NCI-H2227 treated with DMSO at 0.1 percent for 48 hours (cell line): ENCODE measurements at regions not wholly inside any gene's neighbourhood (a gene's known extent, or its start where the extent isn't known, plus 50 kb on each side); places are given as distances from the start of the nearest gene placed in this dataset.

Source experiments
- DNase-seq: peaks from one replicate; lab custom pipeline; 2025; lab: John Stamatoyannopoulos, UW

GRCh38 chr3:96712792-96713191 lies 101.6 kb upstream of the EPHA6 start:
- DNase-seq = no peak

- no peak for DNase-seq
These were observed 94.5 kb upstream of the EPHA6 start for GRCh38 chr3:96719921-96720320.

DNA sequence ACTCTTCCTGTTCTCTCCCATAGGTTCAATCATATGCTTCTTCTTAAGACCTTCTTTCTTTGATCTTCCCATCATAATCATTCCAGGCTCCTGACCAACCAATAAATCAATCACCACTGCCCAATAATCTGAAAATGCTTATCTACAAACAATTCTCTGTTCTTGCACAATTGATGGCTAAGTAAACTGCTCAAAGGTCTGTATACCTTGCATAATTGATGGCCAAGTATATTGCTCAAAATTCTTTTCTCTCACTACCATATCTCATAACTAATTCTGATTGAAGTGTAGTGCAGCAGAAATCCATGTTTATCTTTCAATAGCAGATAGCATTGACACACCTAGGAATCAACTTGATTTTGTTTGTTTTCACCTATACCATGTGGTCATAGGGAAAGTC lies 83.4 kb upstream of the EPHA6 start:
- DNase-seq = no peak

- no peak for DNase-seq
These were observed 80.0 kb upstream of the EPHA6 start for GRCh38 chr3:96734273-96735009.

DNA sequence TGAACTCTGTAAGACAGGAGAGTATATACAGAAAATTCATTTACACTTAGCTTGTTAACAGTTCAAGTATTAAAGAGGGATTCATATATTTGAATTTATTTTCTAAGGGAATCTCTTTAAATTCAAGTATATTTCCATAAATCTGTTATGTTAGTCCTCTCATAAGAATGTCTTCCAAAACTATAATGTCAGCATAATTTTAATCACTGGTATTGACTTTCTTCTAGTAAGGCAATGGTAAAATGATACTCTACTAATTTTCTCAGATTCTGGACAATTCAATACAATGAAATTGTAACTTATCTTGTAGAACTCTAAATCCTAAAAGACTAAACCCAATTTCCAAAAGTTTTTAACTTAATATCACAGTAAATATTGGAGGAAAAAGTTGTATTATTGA lies 66.3 kb upstream of the EPHA6 start:
- DNase-seq = no peak

- DNase-seq = no peak
These were observed 64.2 kb upstream of the EPHA6 start for GRCh38 chr3:96750094-96750767.

- DNase-seq = no peak
These were observed 61.3 kb upstream of the EPHA6 start for GRCh38 chr3:96753124-96753523.

DNA sequence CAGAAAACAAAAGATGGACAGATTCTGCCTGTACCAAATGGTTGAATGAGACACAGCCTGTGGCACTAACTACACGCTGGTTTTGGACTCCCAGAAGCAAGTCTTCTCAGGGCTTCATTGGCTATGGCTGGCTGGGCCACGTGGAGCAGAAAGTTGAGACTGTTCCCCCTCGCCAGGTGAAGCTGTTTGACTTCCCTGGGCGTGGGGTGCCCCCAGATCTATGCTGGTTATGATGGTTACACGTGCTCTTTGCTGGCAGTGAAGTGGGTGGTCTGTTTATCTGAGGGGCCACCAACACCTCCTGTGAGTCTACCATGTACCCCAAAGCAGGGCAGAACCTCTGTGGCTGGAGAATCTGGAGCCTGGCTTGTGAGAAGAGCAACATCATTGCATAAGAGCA lies 60.3 kb upstream of the EPHA6 start:
- DNase-seq = no peak

DNA sequence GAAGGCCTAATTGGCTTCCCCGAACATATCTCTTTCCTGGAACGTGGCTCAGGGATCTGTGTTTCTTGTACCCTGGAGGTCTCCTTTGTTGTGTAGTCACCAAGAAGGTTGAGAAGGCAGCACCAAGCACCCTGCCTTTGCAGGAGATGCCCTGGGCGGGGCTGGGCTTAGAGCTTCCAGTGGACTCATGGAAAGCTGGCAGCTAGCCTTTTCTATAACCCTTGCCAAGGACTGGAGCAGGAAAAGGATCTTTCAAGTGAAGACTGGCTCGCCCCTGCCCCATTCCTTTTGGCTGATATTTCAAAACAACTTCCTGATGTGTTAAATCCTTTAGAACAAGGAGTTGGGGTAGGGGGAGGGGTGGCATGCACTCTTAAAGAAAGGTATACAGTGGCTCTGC lies 58.9 kb upstream of the EPHA6 start:
- no peak for DNase-seq

GRCh38 chr3:96756516-96756915 lies 57.9 kb upstream of the EPHA6 start:
- DNase-seq = no peak

DNA sequence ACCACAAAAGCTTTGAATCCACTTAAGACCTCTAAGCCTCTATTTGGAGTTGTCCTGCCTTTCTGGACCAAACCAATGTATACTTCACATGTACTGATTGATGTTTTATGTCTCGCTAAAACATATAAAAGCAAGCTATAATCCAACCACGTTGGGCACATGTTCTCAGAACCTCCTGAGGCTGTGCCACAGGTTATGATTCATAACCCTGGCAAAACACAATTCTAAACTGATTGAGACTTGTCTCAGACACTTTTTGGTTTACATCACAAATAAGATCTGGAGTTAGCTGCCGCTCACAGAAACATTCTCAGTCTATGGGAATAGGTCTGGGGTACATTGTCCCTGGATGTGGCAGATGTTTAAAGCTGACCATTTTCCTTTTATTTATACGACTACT lies 53.4 kb upstream of the EPHA6 start:
- no peak for DNase-seq
